ENCODE measurements at regions not wholly inside any gene's neighbourhood (a gene's known extent, or its start where the extent isn't known, plus 50 kb on each side); places are given as distances from the start of the nearest gene placed in this dataset.

- Histone ChIP-seq H3K27me3 (no peaks in the 10 kb centered on the region), H3K4me3 (no peak overlapping the region), H3K4me1 (no peaks in the 10 kb centered on the region), H3K27ac (no peak overlapping the region), H3K9me3 (peaks cover 0 to 14% (median 0%) of the 10 kb centered on the region in 3 donors), H3K36me3 (no peaks in the 10 kb centered on the region)
- TF ChIP-seq, protein P1, sequence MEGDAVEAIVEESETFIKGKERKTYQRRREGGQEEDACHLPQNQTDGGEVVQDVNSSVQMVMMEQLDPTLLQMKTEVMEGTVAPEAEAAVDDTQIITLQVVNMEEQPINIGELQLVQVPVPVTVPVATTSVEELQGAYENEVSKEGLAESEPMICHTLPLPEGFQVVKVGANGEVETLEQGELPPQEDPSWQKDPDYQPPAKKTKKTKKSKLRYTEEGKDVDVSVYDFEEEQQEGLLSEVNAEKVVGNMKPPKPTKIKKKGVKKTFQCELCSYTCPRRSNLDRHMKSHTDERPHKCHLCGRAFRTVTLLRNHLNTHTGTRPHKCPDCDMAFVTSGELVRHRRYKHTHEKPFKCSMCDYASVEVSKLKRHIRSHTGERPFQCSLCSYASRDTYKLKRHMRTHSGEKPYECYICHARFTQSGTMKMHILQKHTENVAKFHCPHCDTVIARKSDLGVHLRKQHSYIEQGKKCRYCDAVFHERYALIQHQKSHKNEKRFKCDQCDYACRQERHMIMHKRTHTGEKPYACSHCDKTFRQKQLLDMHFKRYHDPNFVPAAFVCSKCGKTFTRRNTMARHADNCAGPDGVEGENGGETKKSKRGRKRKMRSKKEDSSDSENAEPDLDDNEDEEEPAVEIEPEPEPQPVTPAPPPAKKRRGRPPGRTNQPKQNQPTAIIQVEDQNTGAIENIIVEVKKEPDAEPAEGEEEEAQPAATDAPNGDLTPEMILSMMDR (IDR thresholded peaks at IDR 0.05), result no peak
- intact Hi-C loops (cut with DNase I; ENCODE audit: low total_unique reads), result no loop called here
- DNase-seq, result no peak
Measured at GRCh38 chr4:95660719-95661118, 111.9 kb upstream of the UNC5C start.

GRCh38 chr4:95651891-95652290 lies 103.1 kb upstream of the UNC5C start:
- TF ChIP-seq, protein P1 (IDR thresholded peaks at IDR 0.05), result no peak
- no peaks in the 10 kb centered on the region for H3K4me1 ChIP-seq

GRCh38 chr4:95644417-95644816 lies 95.6 kb upstream of the UNC5C start:
- no peak for DNase-seq
- Histone ChIP-seq H3K27me3 (no peaks in the 10 kb centered on the region), H3K4me1 (no peaks in the 10 kb centered on the region), H3K4me3 (no peak overlapping the region), H3K27ac (no peak overlapping the region), H3K9me3 (no peaks in the 10 kb centered on the region), H3K36me3 (no peaks in the 10 kb centered on the region)
- intact Hi-C loops (cut with DNase I; ENCODE audit: low total_unique reads), result no loop called here
- TF ChIP-seq, protein P1 (IDR thresholded peaks at IDR 0.05), result no peak

More at GRCh38 chr4:95651891-95652290, 103.1 kb upstream of the UNC5C start:
- intact Hi-C loops (cut with DNase I; ENCODE audit: low total_unique reads), result no loop called here
- no peaks in the 10 kb centered on the region for H3K27me3 ChIP-seq
- no peaks in the 10 kb centered on the region for H3K36me3 ChIP-seq
- H3K4me3 ChIP-seq, result no peak overlapping the region
- peaks cover 0 to 10% (median 0%) of the 10 kb centered on the region in 3 donors for H3K9me3 ChIP-seq
- no peak overlapping the region for H3K27ac ChIP-seq
- no peak for DNase-seq

- intact Hi-C loops (cut with DNase I; ENCODE audit: low total_unique reads), result no loop called here
- Histone ChIP-seq H3K36me3 (no peaks in the 10 kb centered on the region), H3K27me3 (no peaks in the 10 kb centered on the region), H3K4me1 (no peaks in the 10 kb centered on the region), H3K27ac (no peak overlapping the region), H3K4me3 (no peak overlapping the region), H3K9me3 (no peaks in the 10 kb centered on the region)
- no peak for DNase-seq
- TF ChIP-seq, protein P1 (IDR thresholded peaks at IDR 0.05), result no peak
Measured at GRCh38 chr4:95643627-95644026, 94.9 kb upstream of the UNC5C start.

DNA sequence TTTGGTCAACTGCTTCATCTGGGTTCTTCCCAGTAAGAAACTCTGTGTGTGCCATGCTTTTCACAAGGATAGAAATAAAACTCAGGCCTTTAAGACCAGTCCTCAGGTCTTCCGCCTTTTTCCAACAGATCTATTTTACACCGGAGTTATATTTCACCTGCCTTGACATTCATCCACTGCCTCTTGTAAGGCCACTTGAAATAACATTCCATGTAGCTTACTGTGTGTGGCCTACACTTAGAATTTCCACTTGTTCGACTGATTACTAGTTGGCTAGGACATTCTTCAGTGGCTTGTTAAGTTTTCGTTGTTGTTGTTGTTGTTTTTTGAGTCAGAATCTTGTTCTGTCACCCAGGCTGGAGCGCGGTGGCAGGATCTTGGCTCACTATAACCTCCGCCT lies 92.8 kb upstream of the UNC5C start:
- TF ChIP-seq, protein P1 (IDR thresholded peaks at IDR 0.05), result no peak
- intact Hi-C loops (cut with DNase I; ENCODE audit: low total_unique reads), result no loop called here
- H3K27me3 ChIP-seq, result no peaks in the 10 kb centered on the region
- no peaks in the 10 kb centered on the region for H3K9me3 ChIP-seq
- H3K27ac ChIP-seq, result no peak overlapping the region
- DNase-seq, result no peak
- no peaks in the 10 kb centered on the region for H3K36me3 ChIP-seq
- H3K4me1 ChIP-seq, result no peaks in the 10 kb centered on the region
- no peak overlapping the region for H3K4me3 ChIP-seq

DNA sequence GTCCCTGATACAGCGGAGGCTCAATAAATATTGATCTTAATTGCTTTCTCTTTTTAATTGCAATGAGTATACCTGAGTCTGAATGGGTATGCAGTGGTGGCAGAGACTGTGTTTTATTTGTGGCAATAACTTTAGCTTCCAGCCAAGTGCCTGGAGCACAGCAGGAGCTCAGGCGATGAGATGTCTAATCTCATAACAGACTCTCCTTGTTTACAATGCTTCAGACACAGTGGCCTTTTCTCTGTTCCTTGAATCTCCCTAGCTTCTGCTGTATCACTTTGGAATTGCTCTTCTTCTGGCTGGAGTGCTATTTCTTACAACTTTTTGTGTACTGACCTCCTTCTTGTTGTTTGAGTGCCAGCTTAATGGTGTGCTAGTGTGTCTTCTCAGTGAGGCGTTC lies 91.5 kb upstream of the UNC5C start:
- Histone ChIP-seq H3K4me3 (no peak overlapping the region), H3K36me3 (no peaks in the 10 kb centered on the region), H3K27ac (no peak overlapping the region), H3K9me3 (no peaks in the 10 kb centered on the region), H3K4me1 (no peaks in the 10 kb centered on the region), H3K27me3 (no peaks in the 10 kb centered on the region)
- TF ChIP-seq, protein P1 (IDR thresholded peaks at IDR 0.05), result no peak
- DNase-seq, result no peak
- intact Hi-C loops (cut with DNase I; ENCODE audit: low total_unique reads), result no loop called here

Measured in tibial artery (tissue), 4 donors.